ENCODE measurements at regions not wholly inside any gene's neighbourhood (a gene's known extent, or its start where the extent isn't known, plus 50 kb on each side); places are given as distances from the start of the nearest gene placed in this dataset.

DNA sequence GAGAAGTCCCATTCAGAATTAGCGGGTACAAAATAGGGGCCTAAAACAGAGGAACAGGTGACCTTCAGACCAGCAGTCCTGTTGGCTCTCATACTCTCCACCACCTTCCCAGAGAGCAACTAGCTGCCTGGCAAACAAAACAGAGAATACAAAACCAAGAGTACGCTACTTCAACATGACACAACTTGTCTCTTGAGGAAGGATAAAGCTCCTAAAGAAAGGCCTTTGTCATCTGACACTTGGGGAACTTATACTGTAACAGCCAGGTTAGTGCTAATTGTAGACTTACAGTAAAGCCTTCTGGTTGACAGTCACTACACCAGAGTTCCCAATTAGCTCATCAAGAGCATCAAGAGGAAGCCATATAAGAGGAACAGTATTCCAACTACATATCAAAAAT, 282.1 kb upstream of the NT5C1B start:
- Histone ChIP-seq H3K4me3 (ENCODE audit: low read depth in 1 of 5, low read length in 5 of 5) (no peak overlapping the region), H3K4me1 (ENCODE audit: control insufficient read depth in 5 of 5, insufficient read depth in 5 of 5, low read length in 5 of 5) (no peaks in the 10 kb centered on the region), H3K27ac (ENCODE audit: low read depth, low read length) (no peak overlapping the region), H3K9ac (ENCODE audit: low read length in 5 of 5) (no peak overlapping the region), H3K36me3 (ENCODE audit: control insufficient read depth in 5 of 5, insufficient read depth in 5 of 5, low read length in 5 of 5) (no peaks in the 10 kb centered on the region), H3K9me3 (ENCODE audit: control insufficient read depth in 5 of 5, low read length in 5 of 5) (no peaks in the 10 kb centered on the region), H3K27me3 (ENCODE audit: control insufficient read depth in 5 of 5, insufficient read depth in 4 of 5, low read length in 5 of 5) (no peaks in the 10 kb centered on the region)

- no peaks in the 10 kb centered on the region for H3K9me3 ChIP-seq (ENCODE audit: control insufficient read depth in 5 of 5, low read length in 5 of 5)
- no peak overlapping the region for H3K4me3 ChIP-seq (ENCODE audit: low read depth in 1 of 5, low read length in 5 of 5)
- H3K9ac ChIP-seq (ENCODE audit: low read length in 5 of 5): no peak overlapping the region
- H3K4me1 ChIP-seq (ENCODE audit: control insufficient read depth in 5 of 5, insufficient read depth in 5 of 5, low read length in 5 of 5): no peaks in the 10 kb centered on the region
- H3K27me3 ChIP-seq (ENCODE audit: control insufficient read depth in 5 of 5, insufficient read depth in 4 of 5, low read length in 5 of 5): no peaks in the 10 kb centered on the region
- H3K36me3 ChIP-seq (ENCODE audit: control insufficient read depth in 5 of 5, insufficient read depth in 5 of 5, low read length in 5 of 5): no peaks in the 10 kb centered on the region
- H3K27ac ChIP-seq (ENCODE audit: low read depth, low read length): no peak overlapping the region
These were observed 280.9 kb upstream of the NT5C1B start for GRCh38 chr2:18870307-18870706.

DNA sequence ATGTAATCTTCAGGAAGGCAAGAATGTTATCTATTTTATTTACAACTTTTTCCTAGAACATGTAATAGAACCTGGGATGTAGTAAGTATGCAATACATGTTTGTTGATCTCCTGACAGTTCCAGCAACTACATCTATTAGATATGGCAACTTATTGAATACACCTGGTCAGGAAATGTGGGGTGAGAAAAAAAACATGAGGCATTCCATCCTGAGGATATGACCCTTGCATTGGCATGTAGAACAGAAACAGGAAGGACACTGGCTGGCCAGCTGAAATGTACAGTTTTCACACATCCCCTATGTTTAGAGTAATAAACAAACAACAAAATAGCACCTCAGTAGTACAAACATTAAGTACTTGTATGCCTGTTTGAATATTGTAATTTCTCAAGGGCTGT, 272.6 kb upstream of the NT5C1B start:
- Histone ChIP-seq H3K9me3 (ENCODE audit: control insufficient read depth in 5 of 5, low read length in 5 of 5) (no peaks in the 10 kb centered on the region), H3K9ac (ENCODE audit: low read length in 5 of 5) (no peak overlapping the region), H3K4me1 (ENCODE audit: control insufficient read depth in 5 of 5, insufficient read depth in 5 of 5, low read length in 5 of 5) (no peaks in the 10 kb centered on the region), H3K36me3 (ENCODE audit: control insufficient read depth in 5 of 5, insufficient read depth in 5 of 5, low read length in 5 of 5) (no peaks in the 10 kb centered on the region), H3K27ac (ENCODE audit: low read depth, low read length) (no peak overlapping the region), H3K27me3 (ENCODE audit: control insufficient read depth in 5 of 5, insufficient read depth in 4 of 5, low read length in 5 of 5) (no peaks in the 10 kb centered on the region), H3K4me3 (ENCODE audit: low read depth in 1 of 5, low read length in 5 of 5) (no peak overlapping the region)

DNA sequence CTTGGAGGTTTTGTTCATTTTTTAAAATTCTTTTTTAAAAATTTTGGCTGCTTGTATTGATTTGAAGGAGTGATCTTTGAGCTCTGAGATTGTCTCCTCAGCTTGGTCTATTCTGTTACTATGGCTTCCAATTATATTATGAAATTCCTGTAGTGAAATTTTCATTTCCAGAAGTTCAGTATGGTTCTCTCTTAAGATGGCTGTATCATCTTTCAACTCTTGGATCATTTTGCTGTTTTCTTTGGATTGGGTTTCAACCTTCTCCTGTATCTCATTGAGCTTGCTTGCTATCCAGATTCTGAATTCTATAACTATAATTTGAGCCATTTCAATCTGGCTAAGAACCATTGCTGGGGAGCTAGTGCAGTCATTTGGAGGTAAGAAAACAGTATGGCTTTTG, 270.8 kb upstream of the NT5C1B start:
- Histone ChIP-seq H3K4me1 (ENCODE audit: control insufficient read depth in 5 of 5, insufficient read depth in 5 of 5, low read length in 5 of 5) (no peaks in the 10 kb centered on the region), H3K36me3 (ENCODE audit: control insufficient read depth in 5 of 5, insufficient read depth in 5 of 5, low read length in 5 of 5) (no peaks in the 10 kb centered on the region), H3K4me3 (ENCODE audit: low read depth in 1 of 5, low read length in 5 of 5) (no peak overlapping the region), H3K27me3 (ENCODE audit: control insufficient read depth in 5 of 5, insufficient read depth in 4 of 5, low read length in 5 of 5) (no peaks in the 10 kb centered on the region), H3K9me3 (ENCODE audit: control insufficient read depth in 5 of 5, low read length in 5 of 5) (no peaks in the 10 kb centered on the region), H3K9ac (ENCODE audit: low read length in 5 of 5) (no peak overlapping the region), H3K27ac (ENCODE audit: low read depth, low read length) (no peak overlapping the region)

GRCh38 chr2:18856765-18857164, 267.4 kb upstream of the NT5C1B start:
- no peaks in the 10 kb centered on the region for H3K4me1 ChIP-seq (ENCODE audit: control insufficient read depth in 5 of 5, insufficient read depth in 5 of 5, low read length in 5 of 5)

GRCh38 chr2:18855027-18855426, 265.7 kb upstream of the NT5C1B start:
- Histone ChIP-seq H3K4me3 (ENCODE audit: low read depth in 1 of 5, low read length in 5 of 5) (no peak overlapping the region), H3K9ac (ENCODE audit: low read length in 5 of 5) (no peak overlapping the region), H3K4me1 (ENCODE audit: control insufficient read depth in 5 of 5, insufficient read depth in 5 of 5, low read length in 5 of 5) (no peaks in the 10 kb centered on the region), H3K27me3 (ENCODE audit: control insufficient read depth in 5 of 5, insufficient read depth in 4 of 5, low read length in 5 of 5) (no peaks in the 10 kb centered on the region), H3K9me3 (ENCODE audit: control insufficient read depth in 5 of 5, low read length in 5 of 5) (no peaks in the 10 kb centered on the region), H3K27ac (ENCODE audit: low read depth, low read length) (no peak overlapping the region), H3K36me3 (ENCODE audit: control insufficient read depth in 5 of 5, insufficient read depth in 5 of 5, low read length in 5 of 5) (no peaks in the 10 kb centered on the region)

More at GRCh38 chr2:18856765-18857164, 267.4 kb upstream of the NT5C1B start:
- Histone ChIP-seq H3K4me3 (ENCODE audit: low read depth in 1 of 5, low read length in 5 of 5) (no peak overlapping the region), H3K9me3 (ENCODE audit: control insufficient read depth in 5 of 5, low read length in 5 of 5) (no peaks in the 10 kb centered on the region), H3K36me3 (ENCODE audit: control insufficient read depth in 5 of 5, insufficient read depth in 5 of 5, low read length in 5 of 5) (no peaks in the 10 kb centered on the region), H3K9ac (ENCODE audit: low read length in 5 of 5) (no peak overlapping the region), H3K27ac (ENCODE audit: low read depth, low read length) (no peak overlapping the region), H3K27me3 (ENCODE audit: control insufficient read depth in 5 of 5, insufficient read depth in 4 of 5, low read length in 5 of 5) (no peaks in the 10 kb centered on the region)

DNA sequence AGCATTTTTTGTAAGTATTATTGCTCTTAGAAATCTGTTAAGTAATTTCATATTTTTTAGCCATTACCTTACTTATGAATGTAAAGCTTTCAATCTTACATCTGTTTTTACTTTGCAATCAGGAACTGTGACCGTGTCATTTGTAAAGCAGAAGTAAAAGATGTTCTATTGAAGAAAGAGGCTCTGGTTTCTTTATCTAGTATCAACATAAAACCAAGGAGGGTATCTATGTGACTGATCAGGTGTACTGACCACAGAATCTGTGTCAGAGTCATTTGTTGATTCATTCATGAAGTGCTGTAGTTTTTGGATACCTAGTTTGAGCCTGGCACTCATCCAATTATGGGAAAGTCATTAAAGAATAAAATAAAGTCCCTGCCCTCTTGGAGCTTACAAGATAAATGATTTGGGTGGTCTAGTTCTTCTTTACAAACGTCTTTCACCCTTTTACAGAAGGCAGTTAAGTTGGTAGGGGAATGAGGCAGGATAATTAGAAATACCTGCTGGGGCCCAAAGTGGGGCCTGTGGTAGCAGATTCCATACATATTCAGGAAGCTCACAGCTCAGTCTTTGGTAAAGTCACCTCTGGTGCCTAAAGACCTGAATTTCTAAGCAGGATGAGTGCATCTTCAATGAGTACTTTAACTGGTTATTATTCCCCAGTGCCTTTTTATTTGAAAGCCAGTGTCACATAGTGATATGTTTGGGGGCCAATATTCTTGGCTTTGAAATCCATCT, 260.6 kb upstream of the NT5C1B start:
- Histone ChIP-seq H3K4me3 (ENCODE audit: low read depth in 1 of 5, low read length in 5 of 5) (no peak overlapping the region), H3K9ac (ENCODE audit: low read length in 5 of 5) (no peak overlapping the region), H3K27ac (ENCODE audit: low read depth, low read length) (no peak overlapping the region), H3K9me3 (ENCODE audit: control insufficient read depth in 5 of 5, low read length in 5 of 5) (no peaks in the 10 kb centered on the region), H3K36me3 (ENCODE audit: control insufficient read depth in 5 of 5, insufficient read depth in 5 of 5, low read length in 5 of 5) (no peaks in the 10 kb centered on the region), H3K4me1 (ENCODE audit: control insufficient read depth in 5 of 5, insufficient read depth in 5 of 5, low read length in 5 of 5) (no peaks in the 10 kb centered on the region), H3K27me3 (ENCODE audit: control insufficient read depth in 5 of 5, insufficient read depth in 4 of 5, low read length in 5 of 5) (no peaks in the 10 kb centered on the region)

DNA sequence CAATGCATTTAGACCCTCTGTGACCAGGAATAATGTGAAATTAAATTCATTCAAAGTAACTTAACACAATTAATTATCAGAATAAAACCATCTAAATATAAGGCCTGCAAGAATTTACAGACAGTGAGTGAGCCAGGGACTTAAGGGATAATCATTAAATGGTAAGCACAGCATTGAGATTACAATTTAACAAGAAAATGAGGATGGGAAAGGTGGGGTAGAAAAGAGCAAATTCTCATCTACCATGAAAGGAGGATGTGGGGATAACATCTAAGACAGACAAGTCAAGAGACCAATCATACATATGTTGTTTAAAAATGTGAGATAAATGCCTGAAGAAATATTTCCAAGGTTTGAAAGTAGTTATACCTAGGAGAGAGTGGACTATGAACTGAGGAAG, 259.3 kb upstream of the NT5C1B start:
- no peak overlapping the region for H3K27ac ChIP-seq (ENCODE audit: low read depth, low read length)
- H3K27me3 ChIP-seq (ENCODE audit: control insufficient read depth in 5 of 5, insufficient read depth in 4 of 5, low read length in 5 of 5): no peaks in the 10 kb centered on the region
- H3K4me3 ChIP-seq (ENCODE audit: low read depth in 1 of 5, low read length in 5 of 5): no peak overlapping the region
- H3K4me1 ChIP-seq (ENCODE audit: control insufficient read depth in 5 of 5, insufficient read depth in 5 of 5, low read length in 5 of 5): no peaks in the 10 kb centered on the region
- H3K9ac ChIP-seq (ENCODE audit: low read length in 5 of 5): no peak overlapping the region
- H3K36me3 ChIP-seq (ENCODE audit: control insufficient read depth in 5 of 5, insufficient read depth in 5 of 5, low read length in 5 of 5): no peaks in the 10 kb centered on the region
- H3K9me3 ChIP-seq (ENCODE audit: control insufficient read depth in 5 of 5, low read length in 5 of 5): no peaks in the 10 kb centered on the region

- Histone ChIP-seq H3K9me3 (ENCODE audit: control insufficient read depth in 5 of 5, low read length in 5 of 5) (no peaks in the 10 kb centered on the region), H3K4me3 (ENCODE audit: low read depth in 1 of 5, low read length in 5 of 5) (no peak overlapping the region), H3K36me3 (ENCODE audit: control insufficient read depth in 5 of 5, insufficient read depth in 5 of 5, low read length in 5 of 5) (no peaks in the 10 kb centered on the region), H3K9ac (ENCODE audit: low read length in 5 of 5) (no peak overlapping the region), H3K27me3 (ENCODE audit: control insufficient read depth in 5 of 5, insufficient read depth in 4 of 5, low read length in 5 of 5) (no peaks in the 10 kb centered on the region), H3K4me1 (ENCODE audit: control insufficient read depth in 5 of 5, insufficient read depth in 5 of 5, low read length in 5 of 5) (no peaks in the 10 kb centered on the region), H3K27ac (ENCODE audit: low read depth, low read length) (no peak overlapping the region)
These were observed 256.6 kb upstream of the NT5C1B start for GRCh38 chr2:18845854-18846445.

DNA sequence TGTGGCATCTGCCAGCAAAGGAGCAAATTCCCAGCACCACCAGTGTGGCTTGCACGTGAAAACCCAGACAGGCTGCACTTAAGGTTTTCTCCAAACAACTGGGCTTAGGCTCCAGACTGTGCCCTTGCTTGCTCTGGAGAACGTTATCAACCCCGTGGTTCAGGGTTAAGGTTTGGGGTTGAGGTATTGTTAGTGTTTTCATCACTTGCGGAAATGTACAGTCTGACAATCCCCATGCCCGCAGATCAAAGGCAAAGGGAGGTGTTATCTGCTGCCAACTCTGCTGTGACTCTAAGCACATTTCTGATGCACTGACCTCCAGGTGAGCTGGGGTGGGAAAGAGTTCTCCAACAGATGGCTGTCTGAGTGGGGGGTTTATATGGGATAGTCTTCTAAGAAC, 253.5 kb upstream of the NT5C1B start:
- H3K4me3 ChIP-seq (ENCODE audit: low read depth in 1 of 5, low read length in 5 of 5): no peak overlapping the region
- no peak overlapping the region for H3K27ac ChIP-seq (ENCODE audit: low read depth, low read length)
- H3K9ac ChIP-seq (ENCODE audit: low read length in 5 of 5): no peak overlapping the region
- H3K36me3 ChIP-seq (ENCODE audit: control insufficient read depth in 5 of 5, insufficient read depth in 5 of 5, low read length in 5 of 5): no peaks in the 10 kb centered on the region
- H3K4me1 ChIP-seq (ENCODE audit: control insufficient read depth in 5 of 5, insufficient read depth in 5 of 5, low read length in 5 of 5): no peaks in the 10 kb centered on the region
- H3K27me3 ChIP-seq (ENCODE audit: control insufficient read depth in 5 of 5, insufficient read depth in 4 of 5, low read length in 5 of 5): no peaks in the 10 kb centered on the region
- H3K9me3 ChIP-seq (ENCODE audit: control insufficient read depth in 5 of 5, low read length in 5 of 5): no peaks in the 10 kb centered on the region

Measured in subcutaneous abdominal adipose tissue (tissue), 5 donors.